WTC11 (cell line): ENCODE measurements at regions not wholly inside any gene's neighbourhood (a gene's known extent, or its start where the extent isn't known, plus 50 kb on each side); places are given as distances from the start of the nearest gene placed in this dataset.

ENCODE experiments used
- ATAC-seq: fragments of 200-7000 bp; cut with Tn5 transposase; 2 replicates; pipeline ENCODE4 v1.10.0; 2021; ENCODE audit warnings: mild to moderate bottlenecking, moderate library complexity
- CTCF ChIA-PET: fragments of 300-600 bp; sonication (Branson Sonifier 250); formaldehyde crosslinking; loops from one replicate; lab custom pipeline; 2021; ENCODE audit warnings: antibody characterized with exemption; lab: Charles Lee
- POLR2A ChIA-PET: fragments of 350-600 bp; sonication (Branson Sonifier 250); formaldehyde crosslinking; loops from one replicate; lab custom pipeline; 2021; ENCODE audit warnings: antibody characterized with exemption; lab: Charles Lee
- DNase-seq: peaks from one replicate; pipeline ENCODE4 v3.0.0; 2021; ENCODE audit warnings: low spot score
- H3K27ac Mint-ChIP-seq: 2 replicates; pipeline ENCODE4 v1.8.0; 2021; ENCODE audit warnings: mixed read lengths
- H3K27me3 Mint-ChIP-seq: 2 replicates; pipeline ENCODE4 v1.8.0; 2021; ENCODE audit warnings: low read depth, mild to moderate bottlenecking, moderate library complexity, mixed read lengths
- H3K36me3 Mint-ChIP-seq: 2 replicates; pipeline ENCODE4 v1.8.0; 2021; ENCODE audit warnings: mixed read lengths
- H3K4me1 Mint-ChIP-seq: 2 replicates; pipeline ENCODE4 v1.8.0; 2022; ENCODE audit warnings: mixed read lengths
- H3K4me3 Mint-ChIP-seq: 2 replicates; pipeline ENCODE4 v1.8.0; 2021; ENCODE audit warnings: mild to moderate bottlenecking, moderate library complexity, mixed read lengths
- H3K9me3 Mint-ChIP-seq: 2 replicates; pipeline ENCODE4 v1.8.0; 2021; ENCODE audit warnings: mixed read lengths
- ATF1 ChIP-seq: sonication (generic); formaldehyde crosslinking; IDR thresholded peaks from 2 replicates; pipeline ENCODE4 v1.8.1; 2023; ENCODE audit warnings: mild to moderate bottlenecking, moderate library complexity, missing genetic modification reagents
- CBFB ChIP-seq: sonication (generic); formaldehyde crosslinking; IDR thresholded peaks from 2 replicates; pipeline ENCODE4 v1.8.1; 2022; ENCODE audit warnings: mild to moderate bottlenecking, low read depth, missing genetic modification reagents
- CREM ChIP-seq: sonication (generic); formaldehyde crosslinking; IDR thresholded peaks from 2 replicates; pipeline ENCODE4 v1.8.1; 2022; ENCODE audit warnings: mild to moderate bottlenecking, missing genetic modification reagents, moderate library complexity
- ESRRA ChIP-seq: sonication (generic); formaldehyde crosslinking; IDR thresholded peaks from 2 replicates; pipeline ENCODE4 v1.8.1; 2022; ENCODE audit warnings: mild to moderate bottlenecking, missing genetic modification reagents, borderline replicate concordance
- FOXJ3 ChIP-seq: sonication (generic); formaldehyde crosslinking; IDR thresholded peaks from 2 replicates; pipeline ENCODE4 v1.9.0; 2021; ENCODE audit warnings: missing genetic modification reagents, mild to moderate bottlenecking, borderline replicate concordance
- GABPB1 ChIP-seq: sonication (generic); formaldehyde crosslinking; IDR thresholded peaks from 2 replicates; pipeline ENCODE4 v1.8.1; 2023; ENCODE audit warnings: mild to moderate bottlenecking, missing genetic modification reagents
- HMGA2 ChIP-seq: fragments of 250-450 bp; sonication (Bioruptor Pico); IDR thresholded peaks from 2 replicates; pipeline ENCODE4 v1.4.0; 2021; ENCODE audit warnings: mild to moderate bottlenecking, moderate library complexity
- IRF2 ChIP-seq: sonication (generic); formaldehyde crosslinking; IDR thresholded peaks from 2 replicates; pipeline ENCODE4 v1.8.0; 2022; ENCODE audit warnings: low read depth, missing genetic modification reagents, borderline replicate concordance
- KAT7 ChIP-seq: sonication (generic); formaldehyde crosslinking; IDR thresholded peaks from 2 replicates; pipeline ENCODE4 v1.8.1; 2023; ENCODE audit warnings: missing genetic modification reagents, mild to moderate bottlenecking, borderline replicate concordance
- PRRX2 ChIP-seq: fragments of 250-450 bp; sonication (Bioruptor Pico); IDR thresholded peaks from 2 replicates; pipeline ENCODE4 v1.8.0; 2021; ENCODE audit warnings: mild to moderate bottlenecking
- SMAD3 ChIP-seq: sonication (generic); formaldehyde crosslinking; IDR thresholded peaks from 2 replicates; pipeline ENCODE4 v1.8.0; 2022; ENCODE audit warnings: missing genetic modification reagents, mild to moderate bottlenecking, borderline replicate concordance
- TP53 ChIP-seq: sonication (generic); formaldehyde crosslinking; IDR thresholded peaks from 2 replicates; pipeline ENCODE4 v1.8.1; 2023; ENCODE audit warnings: mild to moderate bottlenecking, missing genetic modification reagents
- ZBTB21 ChIP-seq: sonication (generic); formaldehyde crosslinking; IDR thresholded peaks from 2 replicates; pipeline ENCODE4 v1.8.1; 2023; ENCODE audit warnings: mild to moderate bottlenecking, missing genetic modification reagents, borderline replicate concordance
- ZNF317 ChIP-seq: sonication (generic); formaldehyde crosslinking; IDR thresholded peaks from 2 replicates; pipeline ENCODE4 v1.8.1; 2023; ENCODE audit warnings: low read depth, mild to moderate bottlenecking, moderate library complexity, missing genetic modification reagents, borderline replicate concordance
- ZNF416 ChIP-seq: fragments of 250-450 bp; sonication (Bioruptor Pico); IDR thresholded peaks from 2 replicates; pipeline ENCODE4 v1.9.0; 2021; ENCODE audit warnings: mild to moderate bottlenecking, inconsistent platforms
- ZNF423 ChIP-seq: fragments of 250-450 bp; sonication (Bioruptor Pico); IDR thresholded peaks from 2 replicates; pipeline ENCODE4 v2.1.2; 2022; ENCODE audit warnings: mild to moderate bottlenecking, moderate library complexity
- TF ChIP-seq, protein P1 (sequence below): sonication (generic); formaldehyde crosslinking; IDR thresholded peaks from 2 replicates; pipeline ENCODE4 v1.8.0; 2023; ENCODE audit warnings: missing genetic modification reagents
- TF ChIP-seq, protein P2 (sequence below): sonication (generic); formaldehyde crosslinking; IDR thresholded peaks from 2 replicates; pipeline ENCODE4 v1.8.0; 2022; ENCODE audit warnings: mild to moderate bottlenecking, missing genetic modification reagents
- TF ChIP-seq, protein P3 (sequence below): sonication (generic); formaldehyde crosslinking; IDR thresholded peaks from 2 replicates; pipeline ENCODE4 v1.8.1; 2023; ENCODE audit warnings: mild to moderate bottlenecking, missing genetic modification reagents, borderline replicate concordance
- TF ChIP-seq, protein P4 (sequence below): sonication (generic); formaldehyde crosslinking; IDR thresholded peaks from 2 replicates; pipeline ENCODE4 v1.8.0; 2023; ENCODE audit warnings: missing genetic modification reagents, mild to moderate bottlenecking, borderline replicate concordance
- TF ChIP-seq, protein P5 (sequence below): sonication (generic); formaldehyde crosslinking; IDR thresholded peaks from 2 replicates; pipeline ENCODE4 v1.8.0; 2022; ENCODE audit warnings: mild to moderate bottlenecking, missing genetic modification reagents
- TF ChIP-seq, protein P6 (sequence below): fragments of 250-450 bp; sonication (Bioruptor Pico); IDR thresholded peaks from 2 replicates; pipeline ENCODE4 v1.9.0; 2021; ENCODE audit warnings: mild to moderate bottlenecking

DNA sequence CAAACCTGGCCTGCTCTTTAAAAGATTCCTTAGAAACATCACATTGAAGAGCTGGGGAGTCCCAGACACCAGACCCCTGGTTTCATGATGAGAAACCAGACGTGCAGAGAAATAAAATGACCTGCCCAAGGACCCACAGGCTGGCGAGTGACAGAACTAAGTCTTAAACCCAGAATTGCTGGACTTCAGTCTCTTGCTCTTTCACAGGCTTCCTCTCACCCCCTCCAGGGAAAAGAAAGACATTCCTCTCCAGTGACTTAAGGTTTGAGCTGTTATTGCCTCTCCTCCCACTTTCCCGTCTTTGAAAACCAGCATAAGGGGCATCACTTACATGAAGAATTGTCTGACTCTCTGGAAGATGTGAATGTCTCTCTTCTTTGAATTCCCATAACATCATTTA is 535.2 kb downstream of the IRX1 start:
- H3K4me1 Mint-ChIP-seq, result no peaks in the 10 kb centered on the region
- ChIA-PET CTCF (no interaction called here), POLR2A (no interaction called here)
- no peaks in the 10 kb centered on the region for H3K27me3 Mint-ChIP-seq
- DNase-seq (no peak), ATAC-seq (no peak)
- H3K36me3 Mint-ChIP-seq, result no peaks in the 10 kb centered on the region
- no peak overlapping the region for H3K27ac Mint-ChIP-seq
- H3K4me3 Mint-ChIP-seq, result no peak overlapping the region
- TF ChIP-seq GABPB1 (CRISPR knock-in tag) (no peak), CREM (CRISPR knock-in tag) (no peak), TP53 (CRISPR knock-in tag) (no peak), KAT7 (CRISPR knock-in tag) (no peak), IRF2 (no peak), HMGA2 (no peak), PRRX2 (CRISPR knock-in tag) (no peak), CBFB (CRISPR knock-in tag) (no peak), ESRRA (no peak), ZNF317 (CRISPR knock-in tag) (no peak)
- TF ChIP-seq, protein P1, sequence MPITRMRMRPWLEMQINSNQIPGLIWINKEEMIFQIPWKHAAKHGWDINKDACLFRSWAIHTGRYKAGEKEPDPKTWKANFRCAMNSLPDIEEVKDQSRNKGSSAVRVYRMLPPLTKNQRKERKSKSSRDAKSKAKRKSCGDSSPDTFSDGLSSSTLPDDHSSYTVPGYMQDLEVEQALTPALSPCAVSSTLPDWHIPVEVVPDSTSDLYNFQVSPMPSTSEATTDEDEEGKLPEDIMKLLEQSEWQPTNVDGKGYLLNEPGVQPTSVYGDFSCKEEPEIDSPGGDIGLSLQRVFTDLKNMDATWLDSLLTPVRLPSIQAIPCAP (CRISPR knock-in tag), result no peak
- TF ChIP-seq, protein P2, sequence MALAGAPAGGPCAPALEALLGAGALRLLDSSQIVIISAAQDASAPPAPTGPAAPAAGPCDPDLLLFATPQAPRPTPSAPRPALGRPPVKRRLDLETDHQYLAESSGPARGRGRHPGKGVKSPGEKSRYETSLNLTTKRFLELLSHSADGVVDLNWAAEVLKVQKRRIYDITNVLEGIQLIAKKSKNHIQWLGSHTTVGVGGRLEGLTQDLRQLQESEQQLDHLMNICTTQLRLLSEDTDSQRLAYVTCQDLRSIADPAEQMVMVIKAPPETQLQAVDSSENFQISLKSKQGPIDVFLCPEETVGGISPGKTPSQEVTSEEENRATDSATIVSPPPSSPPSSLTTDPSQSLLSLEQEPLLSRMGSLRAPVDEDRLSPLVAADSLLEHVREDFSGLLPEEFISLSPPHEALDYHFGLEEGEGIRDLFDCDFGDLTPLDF, result no peak
- TF ChIP-seq, protein P3, sequence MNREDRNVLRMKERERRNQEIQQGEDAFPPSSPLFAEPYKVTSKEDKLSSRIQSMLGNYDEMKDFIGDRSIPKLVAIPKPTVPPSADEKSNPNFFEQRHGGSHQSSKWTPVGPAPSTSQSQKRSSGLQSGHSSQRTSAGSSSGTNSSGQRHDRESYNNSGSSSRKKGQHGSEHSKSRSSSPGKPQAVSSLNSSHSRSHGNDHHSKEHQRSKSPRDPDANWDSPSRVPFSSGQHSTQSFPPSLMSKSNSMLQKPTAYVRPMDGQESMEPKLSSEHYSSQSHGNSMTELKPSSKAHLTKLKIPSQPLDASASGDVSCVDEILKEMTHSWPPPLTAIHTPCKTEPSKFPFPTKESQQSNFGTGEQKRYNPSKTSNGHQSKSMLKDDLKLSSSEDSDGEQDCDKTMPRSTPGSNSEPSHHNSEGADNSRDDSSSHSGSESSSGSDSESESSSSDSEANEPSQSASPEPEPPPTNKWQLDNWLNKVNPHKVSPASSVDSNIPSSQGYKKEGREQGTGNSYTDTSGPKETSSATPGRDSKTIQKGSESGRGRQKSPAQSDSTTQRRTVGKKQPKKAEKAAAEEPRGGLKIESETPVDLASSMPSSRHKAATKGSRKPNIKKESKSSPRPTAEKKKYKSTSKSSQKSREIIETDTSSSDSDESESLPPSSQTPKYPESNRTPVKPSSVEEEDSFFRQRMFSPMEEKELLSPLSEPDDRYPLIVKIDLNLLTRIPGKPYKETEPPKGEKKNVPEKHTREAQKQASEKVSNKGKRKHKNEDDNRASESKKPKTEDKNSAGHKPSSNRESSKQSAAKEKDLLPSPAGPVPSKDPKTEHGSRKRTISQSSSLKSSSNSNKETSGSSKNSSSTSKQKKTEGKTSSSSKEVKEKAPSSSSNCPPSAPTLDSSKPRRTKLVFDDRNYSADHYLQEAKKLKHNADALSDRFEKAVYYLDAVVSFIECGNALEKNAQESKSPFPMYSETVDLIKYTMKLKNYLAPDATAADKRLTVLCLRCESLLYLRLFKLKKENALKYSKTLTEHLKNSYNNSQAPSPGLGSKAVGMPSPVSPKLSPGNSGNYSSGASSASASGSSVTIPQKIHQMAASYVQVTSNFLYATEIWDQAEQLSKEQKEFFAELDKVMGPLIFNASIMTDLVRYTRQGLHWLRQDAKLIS (CRISPR knock-in tag), result no peak
- peaks cover 17% of the 10 kb centered on the region for H3K9me3 Mint-ChIP-seq

DNA sequence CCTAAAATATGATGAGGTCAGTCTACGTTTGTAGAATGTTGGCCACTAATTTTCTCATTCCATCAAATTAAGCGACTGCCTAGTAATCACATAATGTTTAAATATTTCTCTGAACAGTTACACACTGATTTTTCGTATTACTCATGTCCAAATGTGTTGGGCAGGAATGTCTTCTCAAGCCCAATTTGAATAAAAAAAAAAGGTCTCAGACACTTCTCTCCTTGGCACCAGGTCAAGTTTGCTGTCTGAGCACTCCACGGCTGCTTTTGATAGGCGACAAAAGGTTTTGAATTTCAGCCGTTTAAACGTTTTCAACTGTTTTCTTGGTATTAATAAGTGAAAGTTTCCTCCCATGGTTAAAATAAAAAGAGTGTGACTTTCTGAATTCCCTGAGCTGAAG is 542.1 kb downstream of the IRX1 start:
- no peak for ATAC-seq
- POLR2A ChIA-PET, result no interaction called here

More for the DNA sequence above, 542.1 kb downstream of the IRX1 start:
- DNase-seq, result no peak
- no peaks in the 10 kb centered on the region for H3K36me3 Mint-ChIP-seq
- no peak overlapping the region for H3K4me3 Mint-ChIP-seq
- no peak overlapping the region for H3K27ac Mint-ChIP-seq
- H3K9me3 Mint-ChIP-seq, result 0 out of 2 replicates have a peak, but pooled peaks cover 4% of the 10 kb centered on the region
- no peak for TF ChIP-seq ZNF423 (CRISPR knock-in tag)
- TF ChIP-seq, protein P4, sequence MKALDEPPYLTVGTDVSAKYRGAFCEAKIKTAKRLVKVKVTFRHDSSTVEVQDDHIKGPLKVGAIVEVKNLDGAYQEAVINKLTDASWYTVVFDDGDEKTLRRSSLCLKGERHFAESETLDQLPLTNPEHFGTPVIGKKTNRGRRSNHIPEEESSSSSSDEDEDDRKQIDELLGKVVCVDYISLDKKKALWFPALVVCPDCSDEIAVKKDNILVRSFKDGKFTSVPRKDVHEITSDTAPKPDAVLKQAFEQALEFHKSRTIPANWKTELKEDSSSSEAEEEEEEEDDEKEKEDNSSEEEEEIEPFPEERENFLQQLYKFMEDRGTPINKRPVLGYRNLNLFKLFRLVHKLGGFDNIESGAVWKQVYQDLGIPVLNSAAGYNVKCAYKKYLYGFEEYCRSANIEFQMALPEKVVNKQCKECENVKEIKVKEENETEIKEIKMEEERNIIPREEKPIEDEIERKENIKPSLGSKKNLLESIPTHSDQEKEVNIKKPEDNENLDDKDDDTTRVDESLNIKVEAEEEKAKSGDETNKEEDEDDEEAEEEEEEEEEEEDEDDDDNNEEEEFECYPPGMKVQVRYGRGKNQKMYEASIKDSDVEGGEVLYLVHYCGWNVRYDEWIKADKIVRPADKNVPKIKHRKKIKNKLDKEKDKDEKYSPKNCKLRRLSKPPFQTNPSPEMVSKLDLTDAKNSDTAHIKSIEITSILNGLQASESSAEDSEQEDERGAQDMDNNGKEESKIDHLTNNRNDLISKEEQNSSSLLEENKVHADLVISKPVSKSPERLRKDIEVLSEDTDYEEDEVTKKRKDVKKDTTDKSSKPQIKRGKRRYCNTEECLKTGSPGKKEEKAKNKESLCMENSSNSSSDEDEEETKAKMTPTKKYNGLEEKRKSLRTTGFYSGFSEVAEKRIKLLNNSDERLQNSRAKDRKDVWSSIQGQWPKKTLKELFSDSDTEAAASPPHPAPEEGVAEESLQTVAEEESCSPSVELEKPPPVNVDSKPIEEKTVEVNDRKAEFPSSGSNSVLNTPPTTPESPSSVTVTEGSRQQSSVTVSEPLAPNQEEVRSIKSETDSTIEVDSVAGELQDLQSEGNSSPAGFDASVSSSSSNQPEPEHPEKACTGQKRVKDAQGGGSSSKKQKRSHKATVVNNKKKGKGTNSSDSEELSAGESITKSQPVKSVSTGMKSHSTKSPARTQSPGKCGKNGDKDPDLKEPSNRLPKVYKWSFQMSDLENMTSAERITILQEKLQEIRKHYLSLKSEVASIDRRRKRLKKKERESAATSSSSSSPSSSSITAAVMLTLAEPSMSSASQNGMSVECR (CRISPR knock-in tag), result no peak
- TF ChIP-seq SMAD3 (CRISPR knock-in tag), result no peak
- no peak for TF ChIP-seq FOXJ3 (CRISPR knock-in tag)
- no peak for TF ChIP-seq KAT7 (CRISPR knock-in tag)
- TF ChIP-seq CBFB (CRISPR knock-in tag), result no peak
- TF ChIP-seq, protein P5, sequence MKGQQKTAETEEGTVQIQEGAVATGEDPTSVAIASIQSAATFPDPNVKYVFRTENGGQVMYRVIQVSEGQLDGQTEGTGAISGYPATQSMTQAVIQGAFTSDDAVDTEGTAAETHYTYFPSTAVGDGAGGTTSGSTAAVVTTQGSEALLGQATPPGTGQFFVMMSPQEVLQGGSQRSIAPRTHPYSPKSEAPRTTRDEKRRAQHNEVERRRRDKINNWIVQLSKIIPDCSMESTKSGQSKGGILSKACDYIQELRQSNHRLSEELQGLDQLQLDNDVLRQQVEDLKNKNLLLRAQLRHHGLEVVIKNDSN (CRISPR knock-in tag), result no peak
- TF ChIP-seq, protein P6, sequence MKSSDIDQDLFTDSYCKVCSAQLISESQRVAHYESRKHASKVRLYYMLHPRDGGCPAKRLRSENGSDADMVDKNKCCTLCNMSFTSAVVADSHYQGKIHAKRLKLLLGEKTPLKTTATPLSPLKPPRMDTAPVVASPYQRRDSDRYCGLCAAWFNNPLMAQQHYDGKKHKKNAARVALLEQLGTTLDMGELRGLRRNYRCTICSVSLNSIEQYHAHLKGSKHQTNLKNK (CRISPR knock-in tag), result no peak
- TF ChIP-seq ZNF416 (CRISPR knock-in tag), result no peak
- no peak for TF ChIP-seq ZNF317 (CRISPR knock-in tag)
- no peak for TF ChIP-seq ZBTB21 (CRISPR knock-in tag)
- TF ChIP-seq ATF1 (CRISPR knock-in tag), result no peak
- peaks cover 8% of the 10 kb centered on the region for H3K4me1 Mint-ChIP-seq
- H3K27me3 Mint-ChIP-seq, result no peaks in the 10 kb centered on the region
- CTCF ChIA-PET, result no interaction called here
